Ureter (tissue), 1 donor: ENCODE measurements at regions not wholly inside any gene's neighbourhood (a gene's known extent, or its start where the extent isn't known, plus 50 kb on each side); places are given as distances from the start of the nearest gene placed in this dataset.
A peak's percentile ranks its signal among the peaks of the same experiment; 100 is the strongest.
"Not testable (repeated sequence)": the region's sequence is repeated elsewhere in the genome, so short reads cannot be mapped to it uniquely, and the experiment has no call there.

ENCODE experiments used
- DNase-seq: peaks from one replicate; pipeline ENCODE4 v3.0.0-alpha.2; 2020; ENCODE audit warnings: low spot score
- donor health status: DM: yes; HTN: yes; CAD: no.

DNA sequence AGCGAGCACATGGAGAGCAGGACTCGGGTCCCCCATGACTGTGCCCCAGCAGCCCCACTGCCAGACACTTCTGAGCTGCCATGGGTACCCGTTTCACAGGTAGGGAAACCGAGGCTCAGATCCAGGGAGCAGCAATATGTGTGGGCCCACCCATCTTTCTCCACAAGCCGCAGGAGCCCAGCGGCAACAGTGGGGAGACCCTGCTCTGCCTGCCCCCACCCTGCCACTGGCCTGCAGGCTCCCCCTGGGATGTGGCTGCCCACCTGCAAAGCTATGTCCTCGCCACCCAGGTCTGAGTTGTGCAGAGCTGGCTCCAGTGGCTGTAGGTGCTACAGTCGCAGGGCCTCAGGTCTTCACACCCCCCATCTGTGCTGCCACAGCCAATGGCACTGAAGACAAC lies 50.6 kb upstream of the C1QTNF9B start:
- DNase-seq: no peak

DNA sequence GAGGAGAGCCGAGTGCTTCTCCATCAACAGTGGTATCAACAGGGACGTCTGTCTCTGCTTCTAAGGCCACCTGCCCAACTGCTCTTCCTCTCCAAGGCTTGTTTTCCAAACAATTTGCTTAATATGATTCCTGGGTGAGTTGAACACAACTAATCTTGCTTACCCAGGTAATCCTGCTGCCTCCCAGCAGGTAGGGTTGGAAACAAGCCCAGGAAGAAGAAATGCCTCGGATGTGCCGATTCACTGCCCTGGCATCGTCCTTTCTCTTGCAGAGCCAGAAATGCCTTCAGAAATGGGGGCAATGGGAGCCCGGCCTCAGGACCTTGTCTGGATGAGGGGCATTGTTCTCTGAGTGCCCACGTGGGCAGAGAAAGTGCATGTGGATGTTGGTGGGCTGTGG lies 51.9 kb upstream of the C1QTNF9B start:
- DNase-seq: no peak

GRCh38 chr13:23949736-23950135 lies 52.4 kb upstream of the C1QTNF9B start:
- no peak for DNase-seq

- DNase-seq: no peak
Measured at GRCh38 chr13:23950736-23951510, 53.6 kb upstream of the C1QTNF9B start.

- DNase-seq: no peak
Measured at GRCh38 chr13:23952796-23953195, 55.5 kb upstream of the C1QTNF9B start.

DNA sequence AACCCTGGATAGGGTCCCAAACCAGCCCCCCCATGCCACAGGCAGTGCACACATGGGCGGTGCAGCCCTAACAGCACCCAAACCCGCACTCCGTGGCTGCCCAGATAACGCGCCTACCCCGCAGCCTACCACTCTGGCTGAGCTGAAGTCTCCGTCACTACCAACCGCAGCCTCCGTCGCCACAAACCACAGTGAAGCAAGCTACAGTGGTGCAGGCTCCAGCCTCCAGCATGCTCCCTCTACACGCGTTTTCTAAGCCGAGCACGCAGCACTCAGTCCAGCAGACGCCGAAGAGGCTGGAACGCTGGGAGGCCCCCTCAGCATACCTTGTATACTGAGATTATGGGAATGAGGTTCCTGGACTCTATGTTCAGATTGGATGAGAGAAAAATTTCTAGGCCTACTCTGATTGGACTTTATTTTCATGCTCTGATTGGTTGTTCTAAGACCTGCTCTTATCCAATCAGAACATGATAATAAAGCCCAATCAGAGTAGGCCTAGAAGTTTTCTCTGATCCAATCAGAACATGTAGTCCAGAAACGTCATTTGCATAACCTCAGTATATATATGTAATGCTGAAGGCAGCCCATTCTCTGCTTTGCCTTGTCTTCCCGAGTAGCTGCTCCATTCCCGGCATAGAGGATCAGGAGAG lies 56.7 kb upstream of the C1QTNF9B start:
- no peak for DNase-seq

DNA sequence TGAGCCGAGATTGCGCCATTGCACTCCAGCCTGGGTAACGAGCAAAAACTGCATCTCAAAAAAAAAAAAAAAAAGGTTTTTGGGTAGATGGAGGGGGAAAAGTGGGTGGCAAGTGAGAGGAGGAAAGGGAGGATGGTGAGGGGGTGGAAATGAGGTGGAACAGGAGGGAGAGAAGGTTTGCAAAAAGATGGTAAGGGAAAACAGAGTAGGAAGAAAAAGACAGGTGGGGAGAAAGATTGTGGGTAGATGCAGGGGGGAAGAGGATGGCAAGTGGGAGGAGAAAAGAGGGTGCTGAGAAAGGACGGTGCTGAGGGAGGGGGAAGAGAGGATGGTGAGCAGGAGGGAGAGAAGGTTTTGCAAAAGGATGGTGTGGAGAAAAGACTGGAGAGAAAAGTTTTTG lies 57.8 kb upstream of the C1QTNF9B start:
- DNase-seq: no peak

GRCh38 chr13:23956106-23956505 lies 58.8 kb upstream of the C1QTNF9B start:
- no peak for DNase-seq

- DNase-seq: no peak
Measured at GRCh38 chr13:23957981-23958380, 60.7 kb upstream of the C1QTNF9B start.

DNA sequence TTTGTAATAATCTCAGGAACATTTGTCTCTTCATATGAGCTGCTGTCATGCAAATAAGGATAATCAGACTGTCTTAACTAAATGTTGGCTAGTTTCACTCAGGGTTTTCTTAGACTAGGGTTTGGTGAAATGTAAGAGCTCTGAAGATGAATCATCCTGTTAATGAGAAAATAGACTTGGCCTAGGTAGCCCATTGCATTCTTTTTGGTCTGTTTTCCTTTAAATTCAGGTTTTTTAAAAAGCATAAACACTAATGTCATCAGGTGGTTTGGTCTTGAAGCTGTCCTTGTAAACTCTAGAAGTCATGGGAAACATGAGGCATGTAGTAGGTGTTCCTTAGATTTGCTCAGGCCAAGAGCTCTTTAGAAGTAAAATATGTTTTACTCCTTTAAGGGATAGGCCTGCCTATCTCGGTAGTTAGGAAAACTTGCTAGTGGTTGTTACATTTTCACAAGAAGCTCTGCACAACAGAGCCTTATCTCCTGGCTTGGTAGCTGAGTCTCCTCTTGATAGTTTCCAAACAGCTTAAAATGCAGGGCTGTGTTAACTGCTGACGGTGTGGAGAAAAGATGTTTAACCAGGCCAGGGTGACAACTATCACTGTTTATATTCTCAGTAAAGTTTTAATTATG lies 62.0 kb upstream of the C1QTNF9B start:
- no peak for DNase-seq

- DNase-seq: no peak
Measured at GRCh38 chr13:23960566-23961156, 63.4 kb upstream of the C1QTNF9B start.

DNA sequence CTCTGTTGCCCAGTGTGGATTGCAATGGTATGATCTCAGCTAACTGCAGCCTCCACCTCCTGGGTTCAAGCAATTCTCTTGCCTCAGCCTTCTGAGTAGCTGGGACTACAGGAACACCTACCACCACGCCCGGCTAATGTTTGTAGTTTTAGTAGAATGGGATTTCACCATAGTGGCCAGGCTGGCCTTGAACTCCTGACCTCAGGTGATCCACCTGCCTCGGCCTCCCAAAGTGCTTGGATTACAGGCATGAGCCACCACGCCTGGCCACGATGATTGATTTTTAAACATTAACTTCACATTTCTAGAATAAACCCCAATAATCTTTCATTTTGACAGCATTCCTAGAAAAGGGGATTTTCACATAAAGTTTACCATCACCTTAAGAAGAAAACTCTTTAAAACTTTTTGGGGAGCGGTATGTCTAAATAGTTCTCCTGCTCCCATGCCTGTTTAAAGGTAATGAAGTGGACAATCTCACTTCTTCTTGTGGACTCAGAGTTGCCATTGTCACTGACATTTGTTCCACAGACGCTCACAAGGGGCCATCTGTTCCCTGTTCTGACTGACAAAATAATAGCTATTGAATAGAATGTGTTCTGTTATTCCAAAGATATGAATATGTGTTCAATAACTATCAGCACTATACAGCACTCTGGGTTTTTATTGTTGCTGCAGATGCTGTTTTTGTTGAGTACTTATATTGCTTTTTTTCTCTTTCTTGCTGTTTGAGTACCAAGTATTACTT lies 66.1 kb upstream of the C1QTNF9B start:
- DNase-seq: no peak

DNA sequence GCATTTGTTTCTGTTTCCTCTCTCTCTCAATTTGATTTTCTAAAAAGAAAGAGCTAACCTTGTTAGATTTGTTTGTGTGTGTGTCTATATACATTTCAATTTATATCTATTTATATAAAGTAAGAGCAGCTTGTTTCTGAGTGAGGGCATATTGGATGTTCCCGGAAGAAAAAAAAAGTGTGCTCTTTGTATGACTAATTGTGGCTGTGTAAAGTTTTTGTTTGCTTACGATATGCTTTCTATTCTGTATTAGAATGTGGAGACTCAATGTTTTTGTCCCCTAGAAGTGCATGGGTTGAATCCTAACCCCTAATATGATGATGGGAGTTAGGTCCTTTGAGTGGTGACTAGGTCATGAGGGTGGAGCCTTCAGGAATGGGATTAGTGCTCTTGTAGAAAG lies 66.6 kb upstream of the C1QTNF9B start:
- DNase-seq: no peak

- DNase-seq: no peak
Measured at GRCh38 chr13:23965346-23965745, 68.0 kb upstream of the C1QTNF9B start.

- no peak for DNase-seq
Measured at GRCh38 chr13:23966221-23966690, 69.0 kb upstream of the C1QTNF9B start.

DNA sequence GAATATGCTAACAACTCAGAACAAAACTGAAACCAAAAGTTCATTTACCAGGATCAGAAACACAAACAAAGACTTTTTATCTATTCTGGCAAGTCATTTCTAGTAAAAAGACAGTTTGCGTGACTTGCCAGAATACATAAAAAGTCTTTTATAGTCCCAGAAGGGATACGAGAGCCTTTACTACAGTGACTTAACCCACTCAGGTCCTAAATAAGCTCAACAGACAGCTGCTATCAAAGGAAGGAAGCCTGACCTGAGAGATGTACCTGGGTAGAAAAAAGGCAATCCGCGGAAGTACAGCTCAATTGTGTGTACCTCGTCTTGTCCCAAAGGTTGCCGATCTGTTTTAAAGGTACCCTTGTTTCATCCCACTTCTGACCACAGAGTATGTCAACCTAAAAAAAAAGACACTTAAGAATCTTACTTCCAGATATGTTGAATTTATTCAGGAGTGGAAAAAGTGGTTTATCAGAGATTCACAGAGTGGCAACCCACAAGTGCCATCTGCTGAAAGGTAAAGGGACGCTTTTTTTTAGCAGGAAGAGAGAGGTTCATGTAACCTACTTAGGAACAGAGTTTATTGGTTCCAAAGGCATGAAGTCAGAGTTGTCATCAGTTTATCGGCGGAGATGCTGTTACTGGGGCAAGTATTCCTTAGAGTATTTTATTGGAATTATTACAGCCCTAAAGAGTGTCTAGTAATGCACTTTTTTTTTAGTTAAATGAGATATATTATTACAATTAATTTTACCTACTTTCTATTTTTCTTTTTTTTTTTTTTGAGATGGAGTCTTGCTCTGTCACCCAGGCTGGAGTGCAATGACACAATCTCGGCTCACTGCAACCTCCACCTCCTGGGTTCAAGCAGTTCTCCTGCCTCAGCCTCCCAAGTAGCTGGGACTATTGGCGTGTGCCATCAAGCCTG lies 69.7 kb upstream of the C1QTNF9B start:
- DNase-seq: no peak

- not testable (repeated sequence) for DNase-seq
Measured at GRCh38 chr13:23967792-23968191, 70.5 kb upstream of the C1QTNF9B start.

DNA sequence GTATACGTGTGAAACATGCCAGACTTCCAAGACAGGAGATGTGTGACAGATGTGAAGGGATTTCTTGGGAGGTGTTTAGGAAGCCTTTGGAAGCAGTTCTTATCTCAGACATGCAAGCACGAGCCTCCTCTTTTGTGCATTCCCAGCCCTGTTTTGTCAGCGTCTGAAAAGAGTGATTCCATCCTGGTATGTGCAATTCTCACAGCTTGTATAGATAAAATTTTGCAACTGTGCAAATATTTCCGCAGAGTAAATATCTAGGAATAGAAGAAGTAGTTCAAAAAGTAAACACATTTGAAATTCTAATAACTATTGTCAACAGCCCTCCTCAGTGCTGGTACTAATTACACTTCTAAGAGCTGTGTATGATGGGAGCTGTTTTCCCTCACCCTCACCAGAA lies 72.3 kb upstream of the C1QTNF9B start:
- DNase-seq: no peak

DNA sequence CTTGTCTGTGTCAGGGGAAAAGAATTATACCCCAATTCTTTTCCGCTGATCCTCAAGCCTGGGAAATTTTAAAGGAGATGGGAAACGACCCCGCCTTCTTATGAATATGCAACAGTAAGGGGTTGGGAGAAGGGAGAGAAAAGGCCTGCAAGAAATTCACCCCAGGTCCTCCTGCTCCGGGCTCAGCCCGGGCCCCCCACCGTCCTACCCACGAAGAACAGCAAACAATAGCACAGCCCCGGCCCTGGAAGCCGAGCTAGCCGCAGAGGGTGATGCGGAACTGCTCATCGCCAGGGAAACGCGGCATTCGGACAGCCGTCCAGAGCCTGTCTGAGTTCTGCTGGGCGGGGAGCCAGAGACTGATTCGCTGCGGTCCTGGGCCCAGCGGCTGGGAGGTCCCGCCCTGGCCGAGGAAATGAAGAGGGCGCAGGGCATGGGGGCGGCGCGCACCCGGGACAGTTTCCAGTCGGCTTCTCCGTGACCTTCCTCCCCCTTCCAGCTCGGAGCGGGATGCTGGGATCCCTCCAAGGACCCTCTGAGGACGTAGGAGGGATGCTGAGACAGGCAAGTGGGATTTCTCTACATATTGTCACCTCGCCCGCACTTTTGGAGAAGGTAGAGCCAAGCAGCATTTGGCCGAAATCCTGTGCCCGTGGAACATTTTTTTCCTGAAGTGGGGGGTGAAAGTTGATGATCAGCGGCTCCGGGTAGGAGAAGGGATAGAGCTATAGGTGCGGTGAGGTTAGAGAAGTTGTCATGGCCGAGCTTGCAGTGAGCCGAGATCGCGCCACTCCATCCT lies 82.3 kb upstream of the C1QTNF9B start:
- DNase-seq: peak; percentile 67

DNA sequence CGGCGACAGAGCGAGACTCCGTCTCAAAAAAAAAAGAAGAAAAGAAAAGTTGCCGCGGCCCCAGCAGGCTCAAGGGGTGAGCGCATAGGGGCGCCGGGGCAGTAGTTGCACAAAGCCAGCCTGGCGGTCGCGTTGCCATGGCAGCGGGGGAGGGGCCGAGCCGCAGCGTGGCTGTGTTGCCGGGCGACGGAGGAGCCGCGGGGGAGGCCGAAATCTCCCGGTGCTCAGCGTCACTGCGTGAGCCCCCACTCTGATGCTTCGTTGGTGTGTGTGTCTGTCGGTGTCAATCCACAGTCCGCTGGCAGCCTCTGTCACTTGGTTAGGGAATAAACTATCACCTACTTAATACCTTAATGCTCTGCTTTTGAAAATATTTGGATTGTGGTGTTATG lies 82.9 kb upstream of the C1QTNF9B start:
- peak; percentile 77 for DNase-seq
